Mucosa of rectum (tissue), 2 donors: ENCODE measurements at regions not wholly inside any gene's neighbourhood (a gene's known extent, or its start where the extent isn't known, plus 50 kb on each side); places are given as distances from the start of the nearest gene placed in this dataset.

Experiments
- H3K27ac ChIP-seq, 2 donors: one replicate each; pipeline ENCODE4 v1.7.0; 2013; ENCODE audit warnings: inconsistent platforms in 2 of 2, low read depth in 2 of 2, low read length in 2 of 2
- H3K27me3 ChIP-seq, 2 donors: one replicate each; pipeline ENCODE4 v1.7.0; 2013; ENCODE audit warnings: low read length in 2 of 2; ENCODE audit not compliant: control insufficient read depth in 2 of 2, insufficient read depth in 2 of 2
- H3K36me3 ChIP-seq, 2 donors: one replicate each; pipeline ENCODE4 v1.7.0; 2013; ENCODE audit warnings: low read length in 2 of 2; ENCODE audit not compliant: control insufficient read depth in 2 of 2, insufficient read depth in 2 of 2
- H3K4me1 ChIP-seq, 2 donors: one replicate each; pipeline ENCODE4 v1.7.0; 2013; ENCODE audit warnings: low read length in 2 of 2, mild to moderate bottlenecking in 1 of 2; ENCODE audit not compliant: control insufficient read depth in 2 of 2, insufficient read depth in 2 of 2
- H3K4me3 ChIP-seq, 2 donors: one replicate each; pipeline ENCODE4 v1.7.0; 2013; ENCODE audit warnings: low read length in 2 of 2
- H3K9ac ChIP-seq, 2 donors: one replicate each; pipeline ENCODE4 v1.7.0; 2013; ENCODE audit warnings: low read length in 2 of 2, low read depth in 1 of 2, mild to moderate bottlenecking in 1 of 2
- H3K9me3 ChIP-seq, 2 donors: one replicate each; pipeline ENCODE4 v1.7.0; 2013; ENCODE audit warnings: low read length in 2 of 2; ENCODE audit not compliant: control insufficient read depth in 2 of 2
- donor health status: healthy.
- donor health status: Normal muscosa, but diverticular disease.

- Histone ChIP-seq H3K36me3 (no peaks in the 10 kb centered on the region), H3K27me3 (no peaks in the 10 kb centered on the region), H3K27ac (no peak overlapping the region), H3K9me3 (no peaks in the 10 kb centered on the region), H3K9ac (no peak overlapping the region), H3K4me3 (no peak overlapping the region), H3K4me1 (peaks cover 4 to 7% of the 10 kb centered on the region in 2 donors)
Measured at GRCh38 chr14:34097644-34098043, 146.8 kb upstream of the EGLN3 start.

- Histone ChIP-seq H3K9me3 (no peaks in the 10 kb centered on the region), H3K36me3 (no peaks in the 10 kb centered on the region), H3K4me3 (no peak overlapping the region), H3K27ac (no peak overlapping the region), H3K4me1 (peaks cover 0 to 7% of the 10 kb centered on the region in 2 donors), H3K27me3 (no peaks in the 10 kb centered on the region), H3K9ac (no peak overlapping the region)
Measured at GRCh38 chr14:34094384-34094783, 143.5 kb upstream of the EGLN3 start.

GRCh38 chr14:34093883-34094282 is 143.0 kb upstream of the EGLN3 start:
- Histone ChIP-seq H3K4me3 (no peak overlapping the region), H3K36me3 (no peaks in the 10 kb centered on the region), H3K9me3 (no peaks in the 10 kb centered on the region), H3K9ac (no peak overlapping the region), H3K4me1 (peaks cover 0 to 7% of the 10 kb centered on the region in 2 donors), H3K27me3 (no peaks in the 10 kb centered on the region), H3K27ac (no peak overlapping the region)

- no peak overlapping the region for H3K27ac ChIP-seq
- H3K4me1 ChIP-seq, result peaks cover 0 to 3% of the 10 kb centered on the region in 2 donors
- H3K9ac ChIP-seq, result no peak overlapping the region
- H3K27me3 ChIP-seq, result no peaks in the 10 kb centered on the region
- no peaks in the 10 kb centered on the region for H3K36me3 ChIP-seq
- no peaks in the 10 kb centered on the region for H3K9me3 ChIP-seq
- H3K4me3 ChIP-seq, result no peak overlapping the region
Measured at GRCh38 chr14:34090451-34090850, 139.6 kb upstream of the EGLN3 start.

GRCh38 chr14:34088914-34089313 is 138.0 kb upstream of the EGLN3 start:
- Histone ChIP-seq H3K9ac (no peak overlapping the region), H3K27ac (no peak overlapping the region), H3K4me3 (no peak overlapping the region), H3K27me3 (no peaks in the 10 kb centered on the region), H3K4me1 (peaks cover 0 to 3% of the 10 kb centered on the region in 2 donors), H3K9me3 (no peaks in the 10 kb centered on the region), H3K36me3 (no peaks in the 10 kb centered on the region)

GRCh38 chr14:34087571-34087970 is 136.7 kb upstream of the EGLN3 start:
- Histone ChIP-seq H3K4me1 (peaks cover 0 to 3% of the 10 kb centered on the region in 2 donors), H3K4me3 (no peak overlapping the region), H3K9ac (no peak overlapping the region), H3K36me3 (no peaks in the 10 kb centered on the region), H3K27me3 (no peaks in the 10 kb centered on the region), H3K9me3 (no peaks in the 10 kb centered on the region), H3K27ac (no peak overlapping the region)

- Histone ChIP-seq H3K4me3 (no peak overlapping the region), H3K9ac (no peak overlapping the region), H3K27ac (no peak overlapping the region), H3K36me3 (no peaks in the 10 kb centered on the region), H3K27me3 (no peaks in the 10 kb centered on the region), H3K4me1 (peaks cover 0 to 3% of the 10 kb centered on the region in 2 donors), H3K9me3 (no peaks in the 10 kb centered on the region)
Measured at GRCh38 chr14:34086223-34086757, 135.4 kb upstream of the EGLN3 start.

- peaks cover 0 to 3% of the 10 kb centered on the region in 2 donors for H3K4me1 ChIP-seq
- no peak overlapping the region for H3K9ac ChIP-seq
- no peaks in the 10 kb centered on the region for H3K27me3 ChIP-seq
- H3K4me3 ChIP-seq, result no peak overlapping the region
- H3K9me3 ChIP-seq, result no peaks in the 10 kb centered on the region
- H3K36me3 ChIP-seq, result no peaks in the 10 kb centered on the region
- no peak overlapping the region for H3K27ac ChIP-seq
Measured at GRCh38 chr14:34085695-34086094, 134.8 kb upstream of the EGLN3 start.

GRCh38 chr14:34081576-34082136 is 130.8 kb upstream of the EGLN3 start:
- Histone ChIP-seq H3K9ac (no peak overlapping the region), H3K36me3 (no peaks in the 10 kb centered on the region), H3K9me3 (no peaks in the 10 kb centered on the region), H3K27ac (no peak overlapping the region), H3K4me1 (peaks cover 0 to 3% of the 10 kb centered on the region in 2 donors), H3K4me3 (no peak overlapping the region), H3K27me3 (no peaks in the 10 kb centered on the region)

- Histone ChIP-seq H3K4me3 (no peak overlapping the region), H3K27ac (no peak overlapping the region), H3K9me3 (no peaks in the 10 kb centered on the region), H3K36me3 (no peaks in the 10 kb centered on the region), H3K9ac (no peak overlapping the region), H3K27me3 (no peaks in the 10 kb centered on the region), H3K4me1 (peaks cover 0 to 3% of the 10 kb centered on the region in 2 donors)
Measured at GRCh38 chr14:34081101-34081575, 130.3 kb upstream of the EGLN3 start.
